Endothelial cell of umbilical vein (primary cell): ENCODE measurements at regions not wholly inside any gene's neighbourhood (a gene's known extent, or its start where the extent isn't known, plus 50 kb on each side); places are given as distances from the start of the nearest gene placed in this dataset.

Source experiments
- EZH2 ChIP-seq: IDR thresholded peaks from 2 replicates; pipeline ENCODE4 v1.6.1; 2012; ENCODE audit warnings: borderline replicate concordance, low read depth, mild to moderate bottlenecking, moderate library complexity, low read length, inconsistent platforms; ENCODE audit not compliant: severe bottlenecking
- FOS ChIP-seq: IDR thresholded peaks from 2 replicates; pipeline ENCODE4 v1.6.1; 2011; ENCODE audit warnings: mild to moderate bottlenecking, low read length, moderate library complexity, borderline replicate concordance; ENCODE audit not compliant: insufficient read depth
- GATA2 ChIP-seq: IDR thresholded peaks from 2 replicates; pipeline ENCODE4 v1.7.0; 2011; ENCODE audit warnings: low read depth, mild to moderate bottlenecking, moderate library complexity, mixed read lengths, low read length; ENCODE audit not compliant: insufficient read length, insufficient read depth
- JUN ChIP-seq: IDR thresholded peaks from 2 replicates; pipeline ENCODE4 v1.6.1; 2011; ENCODE audit warnings: borderline replicate concordance, low read depth; ENCODE audit not compliant: insufficient read length, insufficient read depth
- MAX ChIP-seq: IDR thresholded peaks from 2 replicates; pipeline ENCODE4 v1.6.1; 2011; ENCODE audit not compliant: insufficient read depth, insufficient read length
- MYC ChIP-seq: IDR thresholded peaks from one replicate; pipeline ENCODE4 v1.6.1; 2011; ENCODE audit warnings: mild to moderate bottlenecking, low read depth, low read length
- POLR2A ChIP-seq: IDR thresholded peaks from 2 replicates; pipeline ENCODE4 v1.6.1; 2012; ENCODE audit warnings: low read depth, mild to moderate bottlenecking, control low read depth, low read length
- POLR2AphosphoS5 ChIP-seq: IDR thresholded peaks from 2 replicates; pipeline ENCODE4 v1.6.1; 2012; ENCODE audit warnings: low read depth, mild to moderate bottlenecking, control low read depth, low read length, moderate library complexity; ENCODE audit not compliant: insufficient read depth
- TF ChIP-seq, protein P1 (sequence below), 2 donors: IDR thresholded peaks; 1 replicate in 1 of 2; 2 replicates in 1 of 2; pipeline ENCODE4 v1.5.1; 2011; ENCODE audit warnings: low read length in 2 of 2, mild to moderate bottlenecking in 2 of 2, moderate library complexity in 2 of 2, control low read depth in 1 of 2, inconsistent platforms in 1 of 2, low read depth in 1 of 2; ENCODE audit not compliant: insufficient read depth in 1 of 2; ENCODE audit errors: extremely low read depth in 1 of 2

DNA sequence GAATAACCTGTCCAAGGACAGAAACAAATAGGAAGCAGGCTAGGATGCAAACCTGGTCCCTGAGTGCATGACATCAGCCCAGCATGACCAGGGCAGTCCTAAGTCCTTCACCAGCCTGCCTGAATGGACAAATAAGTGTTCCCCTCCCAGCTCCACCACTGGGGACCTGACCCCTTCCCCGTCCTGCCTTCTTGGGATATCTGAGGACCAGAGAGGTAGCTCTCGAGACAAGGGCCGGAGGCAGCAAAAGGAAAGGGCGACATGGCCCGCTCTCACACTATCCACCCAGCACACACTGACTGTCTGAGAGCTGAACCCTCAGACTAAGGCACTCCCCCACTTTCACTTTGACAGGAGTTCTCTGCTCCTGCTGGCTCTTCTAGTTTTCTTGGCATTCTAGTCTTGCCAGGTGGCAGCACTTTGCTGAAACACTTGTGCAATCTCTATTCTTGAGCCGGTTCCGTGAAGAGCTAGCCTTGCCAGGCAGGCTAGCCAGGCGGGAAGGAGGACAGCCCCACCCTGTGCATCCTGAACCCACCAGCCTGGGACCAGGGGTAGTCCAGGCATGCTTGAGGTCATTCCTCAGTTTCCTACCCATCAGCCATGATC, 251.1 kb upstream of the RAB4A start:
- TF ChIP-seq POLR2AphosphoS5 (no peak), POLR2A (no peak), MAX (no peak), EZH2 (no peak), GATA2 (no peak), JUN (no peak), MYC (no peak), FOS (no peak)
- TF ChIP-seq, protein P1, sequence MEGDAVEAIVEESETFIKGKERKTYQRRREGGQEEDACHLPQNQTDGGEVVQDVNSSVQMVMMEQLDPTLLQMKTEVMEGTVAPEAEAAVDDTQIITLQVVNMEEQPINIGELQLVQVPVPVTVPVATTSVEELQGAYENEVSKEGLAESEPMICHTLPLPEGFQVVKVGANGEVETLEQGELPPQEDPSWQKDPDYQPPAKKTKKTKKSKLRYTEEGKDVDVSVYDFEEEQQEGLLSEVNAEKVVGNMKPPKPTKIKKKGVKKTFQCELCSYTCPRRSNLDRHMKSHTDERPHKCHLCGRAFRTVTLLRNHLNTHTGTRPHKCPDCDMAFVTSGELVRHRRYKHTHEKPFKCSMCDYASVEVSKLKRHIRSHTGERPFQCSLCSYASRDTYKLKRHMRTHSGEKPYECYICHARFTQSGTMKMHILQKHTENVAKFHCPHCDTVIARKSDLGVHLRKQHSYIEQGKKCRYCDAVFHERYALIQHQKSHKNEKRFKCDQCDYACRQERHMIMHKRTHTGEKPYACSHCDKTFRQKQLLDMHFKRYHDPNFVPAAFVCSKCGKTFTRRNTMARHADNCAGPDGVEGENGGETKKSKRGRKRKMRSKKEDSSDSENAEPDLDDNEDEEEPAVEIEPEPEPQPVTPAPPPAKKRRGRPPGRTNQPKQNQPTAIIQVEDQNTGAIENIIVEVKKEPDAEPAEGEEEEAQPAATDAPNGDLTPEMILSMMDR (IDR thresholded peaks at IDR 0.05; ENCODE audit: extremely low read depth in 1 of 2, insufficient read depth in 1 of 2, low read depth in 1 of 2, low read length in 2 of 2), result no peak
